Endodermal cell (in vitro differentiated cells): ENCODE measurements at regions not wholly inside any gene's neighbourhood (a gene's known extent, or its start where the extent isn't known, plus 50 kb on each side); places are given as distances from the start of the nearest gene placed in this dataset.
A peak's percentile ranks its signal among the peaks of the same experiment; 100 is the strongest.
"Not testable (repeated sequence)": the region's sequence is repeated elsewhere in the genome, so short reads cannot be mapped to it uniquely, and the experiment has no call there.

ENCODE experiments used
- DNase-seq: peaks from one replicate; pipeline ENCODE4 v3.0.0-alpha.2; 2017
- H3K27ac ChIP-seq: 2 replicates; pipeline ENCODE4 v1.5.1; 2013; ENCODE audit warnings: mild to moderate bottlenecking, low read depth, low read length, moderate library complexity
- H3K27me3 ChIP-seq: 2 replicates; pipeline ENCODE4 v1.6.1; 2013; ENCODE audit warnings: mild to moderate bottlenecking, low read length, moderate library complexity; ENCODE audit not compliant: insufficient read depth, control insufficient read depth, poor library complexity, severe bottlenecking
- H3K36me3 ChIP-seq: 2 replicates; pipeline ENCODE4 v1.7.0; 2013; ENCODE audit warnings: mild to moderate bottlenecking, low read length, moderate library complexity; ENCODE audit not compliant: control insufficient read depth, insufficient read depth
- H3K4me1 ChIP-seq: one replicate; pipeline ENCODE4 v1.7.0; 2013; ENCODE audit warnings: low read length; ENCODE audit not compliant: control insufficient read depth, insufficient read depth
- H3K4me3 ChIP-seq: 2 replicates; pipeline ENCODE4 v1.5.1; 2013; ENCODE audit warnings: mild to moderate bottlenecking, low read length, moderate library complexity
- H3K9ac ChIP-seq: 2 replicates; pipeline ENCODE4 v1.6.1; 2013; ENCODE audit warnings: mild to moderate bottlenecking, low read length, moderate library complexity; ENCODE audit not compliant: poor library complexity, severe bottlenecking; ENCODE audit errors: extremely low read depth
- H3K9me3 ChIP-seq: 2 replicates; pipeline ENCODE4 v1.6.1; 2013; ENCODE audit warnings: mild to moderate bottlenecking, low read length, moderate library complexity; ENCODE audit not compliant: control insufficient read depth
- H3K27ac Mint-ChIP-seq: 2 replicates; pipeline ENCODE4 v1.8.0; 2020; ENCODE audit warnings: mixed read lengths
- H3K27me3 Mint-ChIP-seq: 2 replicates; pipeline ENCODE4 v1.8.0; 2021; ENCODE audit warnings: mild to moderate bottlenecking, mixed read lengths; ENCODE audit not compliant: insufficient read depth
- H3K36me3 Mint-ChIP-seq: 2 replicates; pipeline ENCODE4 v1.8.0; 2020; ENCODE audit warnings: low read depth, mixed read lengths
- H3K4me1 Mint-ChIP-seq: 2 replicates; pipeline ENCODE4 v1.8.0; 2020; ENCODE audit warnings: mixed read lengths
- H3K4me3 Mint-ChIP-seq: 2 replicates; pipeline ENCODE4 v1.8.0; 2020; ENCODE audit warnings: mild to moderate bottlenecking, moderate library complexity, mixed read lengths
- H3K9me3 Mint-ChIP-seq: 2 replicates; pipeline ENCODE4 v1.8.0; 2020; ENCODE audit warnings: mild to moderate bottlenecking, mixed read lengths
- CTCF ChIP-seq: fragments of 200-600 bp; sonication (generic); conservative IDR thresholded peaks from 2 replicates; pipeline ENCODE4 v1.5.0; 2021; ENCODE audit warnings: antibody characterized with exemption, mild to moderate bottlenecking
- WGBS, 2 experiments: methylation state at CpG; one replicate each; pipeline versions ENCODE4 v1.1.5 to v1.1.7; 2013; ENCODE audit warnings: missing lambda C conversion rate in 2 of 2, mixed read lengths in 1 of 2; ENCODE audit not compliant: insufficient coverage in 1 of 2, insufficient read length in 1 of 2; 5-methylcytosine and 5-hydroxymethylcytosine counted together

GRCh38 chr13:76285463-76285862 lies 600.7 kb downstream of the KCTD12 start:
- 93 to 95% methylated on average over 5 to 6 of the region's 6 CpGs for WGBS, 2 experiments
- Mint-ChIP-seq H3K4me3 (no peak overlapping the region), H3K27ac (no peak overlapping the region)

GRCh38 chr13:76279766-76280165 lies 606.4 kb downstream of the KCTD12 start:
- not testable (repeated sequence) for H3K4me3 ChIP-seq, H3K4me1 Mint-ChIP-seq, H3K27ac ChIP-seq, H3K9me3 Mint-ChIP-seq, H3K4me1 ChIP-seq, H3K9ac ChIP-seq, H3K4me3 Mint-ChIP-seq, H3K36me3 ChIP-seq, H3K27ac Mint-ChIP-seq, H3K27me3 ChIP-seq, DNase-seq, H3K36me3 Mint-ChIP-seq, H3K27me3 Mint-ChIP-seq
- 77% methylated on average over 1 of the region's 1 CpG; no CpG with 5 or more reads in 1 of the 2 experiments for WGBS, 2 experiments
- H3K9me3 ChIP-seq: peaks cover 16% of the 10 kb centered on the region

More at GRCh38 chr13:76285463-76285862, 600.7 kb downstream of the KCTD12 start:
- Mint-ChIP-seq H3K4me1 (no peaks in the 10 kb centered on the region), H3K27me3 (no peaks in the 10 kb centered on the region), H3K9me3 (peaks cover 6% of the 10 kb centered on the region), H3K36me3 (no peaks in the 10 kb centered on the region)
- Histone ChIP-seq H3K9me3 (peaks cover 11% of the 10 kb centered on the region), H3K4me1 (peaks cover 7% of the 10 kb centered on the region), H3K4me3 (no peak overlapping the region), H3K36me3 (no peaks in the 10 kb centered on the region), H3K27ac (no peak overlapping the region), H3K9ac (no peak overlapping the region), H3K27me3 (no peaks in the 10 kb centered on the region)
- no peak for DNase-seq
- no peak for TF ChIP-seq CTCF

GRCh38 chr13:76271728-76272232 lies 614.4 kb downstream of the KCTD12 start:
- TF ChIP-seq CTCF: no peak
- peaks cover 21% of the 10 kb centered on the region for H3K4me1 Mint-ChIP-seq
- peak overlapping the region; percentile 8 for H3K27ac Mint-ChIP-seq
- Histone ChIP-seq H3K27ac (no peak overlapping the region), H3K4me3 (peak overlapping the region; percentile 33), H3K4me1 (no peaks in the 10 kb centered on the region), H3K9ac (no peak overlapping the region), H3K9me3 (peaks cover 28% of the 10 kb centered on the region), H3K36me3 (no peaks in the 10 kb centered on the region), H3K27me3 (no peaks in the 10 kb centered on the region)
- H3K27me3 Mint-ChIP-seq: peaks cover 2% of the 10 kb centered on the region
- peaks cover 32% of the 10 kb centered on the region for H3K9me3 Mint-ChIP-seq
- 67 to 92% methylated on average over 1 to 2 of the region's 2 CpGs for WGBS, 2 experiments
- H3K4me3 Mint-ChIP-seq: no peak overlapping the region
- H3K36me3 Mint-ChIP-seq: peaks cover 7% of the 10 kb centered on the region
- no peak for DNase-seq

- peaks cover 13% of the 10 kb centered on the region for H3K4me1 Mint-ChIP-seq
- H3K4me3 Mint-ChIP-seq, H3K36me3 Mint-ChIP-seq, H3K36me3 ChIP-seq, H3K27ac Mint-ChIP-seq, H3K27me3 ChIP-seq, H3K27me3 Mint-ChIP-seq, DNase-seq, H3K4me1 ChIP-seq, H3K27ac ChIP-seq, H3K4me3 ChIP-seq, H3K9ac ChIP-seq: not testable (repeated sequence)
- WGBS, 2 experiments: 82% methylated on average over 3 of the region's 4 CpGs; no CpG with 5 or more reads in 1 of the 2 experiments
- peaks cover 15% of the 10 kb centered on the region for H3K9me3 ChIP-seq
- peaks cover 26% of the 10 kb centered on the region for H3K9me3 Mint-ChIP-seq
Measured at GRCh38 chr13:76268307-76268706, 617.9 kb downstream of the KCTD12 start.
